HG03280 (cell line): ENCODE measurements at regions not wholly inside any gene's neighbourhood (a gene's known extent, or its start where the extent isn't known, plus 50 kb on each side); places are given as distances from the start of the nearest gene placed in this dataset.

ENCODE experiments used
- ATAC-seq: cut with Tn5 transposase; IDR thresholded peaks from one replicate; pipeline ENCODE4 v1.9.1; 2021; ENCODE audit warnings: mild to moderate bottlenecking, moderate library complexity; ENCODE audit not compliant: unreplicated experiment

GRCh38 chr3:188053710-188054380, 100.1 kb upstream of the LPP start:
- ATAC-seq, result no peak

GRCh38 chr3:188054541-188054940, 99.4 kb upstream of the LPP start:
- ATAC-seq, result no peak

GRCh38 chr3:188055388-188055787, 98.6 kb upstream of the LPP start:
- no peak for ATAC-seq

- no peak for ATAC-seq
These were observed 96.8 kb upstream of the LPP start for GRCh38 chr3:188057124-188057523.

GRCh38 chr3:188058569-188059184, 95.3 kb upstream of the LPP start:
- ATAC-seq, result no peak

- ATAC-seq, result no peak
These were observed 94.6 kb upstream of the LPP start for GRCh38 chr3:188059351-188059750.

- no peak for ATAC-seq
These were observed 93.6 kb upstream of the LPP start for GRCh38 chr3:188060264-188060835.

GRCh38 chr3:188060840-188061544, 93.0 kb upstream of the LPP start:
- ATAC-seq, result no peak

- ATAC-seq, result no peak
These were observed 91.7 kb upstream of the LPP start for GRCh38 chr3:188062216-188062615.

- ATAC-seq, result no peak
These were observed 89.0 kb upstream of the LPP start for GRCh38 chr3:188064831-188065493.

GRCh38 chr3:188066141-188066540, 87.8 kb upstream of the LPP start:
- no peak for ATAC-seq

GRCh38 chr3:188067932-188068331, 86.0 kb upstream of the LPP start:
- ATAC-seq, result no peak

GRCh38 chr3:188068342-188068741, 85.6 kb upstream of the LPP start:
- no peak for ATAC-seq

GRCh38 chr3:188071636-188072035, 82.3 kb upstream of the LPP start:
- ATAC-seq, result no peak

- no peak for ATAC-seq
These were observed 77.8 kb upstream of the LPP start for GRCh38 chr3:188076176-188076575.

- no peak for ATAC-seq
These were observed 76.7 kb upstream of the LPP start for GRCh38 chr3:188077160-188077799.

- ATAC-seq, result no peak
These were observed 73.9 kb upstream of the LPP start for GRCh38 chr3:188080091-188080490.

GRCh38 chr3:188082031-188082430, 71.9 kb upstream of the LPP start:
- no peak for ATAC-seq

GRCh38 chr3:188082450-188082849, 71.5 kb upstream of the LPP start:
- no peak for ATAC-seq

GRCh38 chr3:188083011-188083410, 70.9 kb upstream of the LPP start:
- no peak for ATAC-seq
